Activated B cell treated with CpG ODN at 0.5 μM for 24 hours (primary cell): ENCODE measurements at regions not wholly inside any gene's neighbourhood (a gene's known extent, or its start where the extent isn't known, plus 50 kb on each side); places are given as distances from the start of the nearest gene placed in this dataset.

ENCODE experiments used
- ATAC-seq: fragments of 200-7000 bp; cut with Tn5 transposase; one replicate; pipeline ENCODE4 v1.10.0; 2021; ENCODE audit warnings: low read depth, mild to moderate bottlenecking, moderate library complexity
- CTCF ChIA-PET: fragments of 350-600 bp; sonication (Branson Sonifier 250); formaldehyde crosslinking; loops from one replicate; lab custom pipeline; 2021; ENCODE audit warnings: antibody characterized with exemption; lab: Charles Lee
- POLR2A ChIA-PET: fragments of 350-600 bp; sonication (Branson Sonifier 250); formaldehyde crosslinking; loops from one replicate; lab custom pipeline; 2021; ENCODE audit warnings: antibody characterized with exemption; lab: Charles Lee
- DNase-seq: peaks from one replicate; pipeline ENCODE4 v3.0.0; 2022
- H3K27ac Mint-ChIP-seq: one replicate; pipeline ENCODE4 v1.8.0; 2020; ENCODE audit warnings: mixed read lengths
- H3K27me3 Mint-ChIP-seq: one replicate; pipeline ENCODE4 v1.8.0; 2021; ENCODE audit warnings: mixed read lengths
- H3K36me3 Mint-ChIP-seq: one replicate; pipeline ENCODE4 v1.8.0; 2021; ENCODE audit warnings: low read depth, mixed read lengths
- H3K4me1 Mint-ChIP-seq: one replicate; pipeline ENCODE4 v1.8.0; 2021; ENCODE audit warnings: mixed read lengths
- H3K4me3 Mint-ChIP-seq: one replicate; pipeline ENCODE4 v1.8.0; 2020; ENCODE audit warnings: mild to moderate bottlenecking, mixed read lengths
- H3K9me3 Mint-ChIP-seq: one replicate; pipeline ENCODE4 v1.8.0; 2020; ENCODE audit warnings: mixed read lengths
- CTCF ChIP-seq: fragments of 200-600 bp; IDR thresholded peaks from one replicate; pipeline ENCODE4 v1.8.0; 2022; ENCODE audit warnings: antibody characterized with exemption, mild to moderate bottlenecking
- intact Hi-C: fragments of 100-400 bp; cut with micrococcal nuclease; formaldehyde crosslinking; loops from one replicate; pipeline ENCODE4 v1.15.1; 2024

- intact Hi-C loops, result no loop called here
- DNase-seq (no peak), ATAC-seq (no peak)
- no peak for TF ChIP-seq CTCF
- ChIA-PET CTCF (no interaction called here), POLR2A (no interaction called here)
- H3K9me3 Mint-ChIP-seq, result peaks cover 4% of the 10 kb centered on the region
- H3K27ac Mint-ChIP-seq, result no peak overlapping the region
- no peaks in the 10 kb centered on the region for H3K27me3 Mint-ChIP-seq
- H3K4me3 Mint-ChIP-seq, result no peak overlapping the region
- H3K36me3 Mint-ChIP-seq, result no peaks in the 10 kb centered on the region
- no peaks in the 10 kb centered on the region for H3K4me1 Mint-ChIP-seq
Observed at GRCh38 chr2:149872638-149873150, 285.1 kb upstream of the MMADHC start.

GRCh38 chr2:149872041-149872440 lies 284.5 kb upstream of the MMADHC start:
- DNase-seq, result no peak

GRCh38 chr2:149871091-149871885 lies 283.7 kb upstream of the MMADHC start:
- intact Hi-C loops, result no loop called here
- H3K4me3 Mint-ChIP-seq, result no peak overlapping the region
- DNase-seq, result no peak
- H3K4me1 Mint-ChIP-seq, result no peaks in the 10 kb centered on the region
- H3K27me3 Mint-ChIP-seq, result no peaks in the 10 kb centered on the region
- H3K36me3 Mint-ChIP-seq, result no peaks in the 10 kb centered on the region
- H3K9me3 Mint-ChIP-seq, result peaks cover 4% of the 10 kb centered on the region
- POLR2A ChIA-PET, result no interaction called here
- no peak for ATAC-seq
- H3K27ac Mint-ChIP-seq, result no peak overlapping the region
- CTCF ChIA-PET, result no interaction called here
- no peak for TF ChIP-seq CTCF

More at GRCh38 chr2:149872041-149872440, 284.5 kb upstream of the MMADHC start:
- no peak for ATAC-seq
- Mint-ChIP-seq H3K4me3 (no peak overlapping the region), H3K9me3 (peaks cover 4% of the 10 kb centered on the region), H3K4me1 (no peaks in the 10 kb centered on the region), H3K27me3 (no peaks in the 10 kb centered on the region), H3K36me3 (no peaks in the 10 kb centered on the region), H3K27ac (no peak overlapping the region)
- TF ChIP-seq CTCF, result no peak
- intact Hi-C loops, result no loop called here
- POLR2A ChIA-PET, result no interaction called here
- CTCF ChIA-PET, result no interaction called here

- H3K36me3 Mint-ChIP-seq, result no peaks in the 10 kb centered on the region
- no peak for TF ChIP-seq CTCF
- no peaks in the 10 kb centered on the region for H3K4me1 Mint-ChIP-seq
- DNase-seq (no peak), ATAC-seq (no peak)
- ChIA-PET CTCF (no interaction called here), POLR2A (no interaction called here)
- peaks cover 2% of the 10 kb centered on the region for H3K9me3 Mint-ChIP-seq
- no peaks in the 10 kb centered on the region for H3K27me3 Mint-ChIP-seq
- intact Hi-C loops, result no loop called here
- H3K27ac Mint-ChIP-seq, result no peak overlapping the region
- H3K4me3 Mint-ChIP-seq, result no peak overlapping the region
Observed at GRCh38 chr2:149863227-149863626, 275.7 kb upstream of the MMADHC start.

- DNase-seq, result no peak
- intact Hi-C loops, result no loop called here
- Mint-ChIP-seq H3K27ac (no peak overlapping the region), H3K27me3 (no peaks in the 10 kb centered on the region), H3K4me1 (no peaks in the 10 kb centered on the region), H3K36me3 (no peaks in the 10 kb centered on the region), H3K9me3 (peaks cover 2% of the 10 kb centered on the region), H3K4me3 (no peak overlapping the region)
- ATAC-seq, result no peak
- CTCF ChIA-PET, result no interaction called here
- POLR2A ChIA-PET, result no interaction called here
- TF ChIP-seq CTCF, result no peak
Observed at GRCh38 chr2:149861034-149861433, 273.5 kb upstream of the MMADHC start.
